ENCODE measurements at regions not wholly inside any gene's neighbourhood (a gene's known extent, or its start where the extent isn't known, plus 50 kb on each side); places are given as distances from the start of the nearest gene placed in this dataset.

DNA sequence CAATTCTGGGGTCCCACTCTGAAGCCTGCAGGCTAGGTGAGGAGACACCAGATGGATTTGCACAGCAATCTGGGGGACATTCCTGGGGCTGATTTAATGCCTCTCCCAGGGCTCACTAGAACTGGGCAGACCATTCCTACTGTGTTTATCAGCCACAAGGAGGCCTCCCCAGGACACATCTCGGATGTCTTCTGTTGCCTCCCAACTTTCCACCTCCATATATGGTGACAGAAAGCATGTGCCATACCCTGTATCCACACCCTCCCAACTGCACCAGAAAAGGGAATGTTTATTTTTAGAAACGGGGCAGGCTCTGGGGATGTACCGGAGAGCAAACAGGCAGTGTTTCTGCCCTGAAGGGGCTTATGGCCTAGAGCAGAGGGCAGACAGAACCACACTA is 181.8 kb downstream of the CSNK2A3 start:
- Histone ChIP-seq H3K27me3 (ENCODE audit: control insufficient read depth in 3 of 3, insufficient read depth in 3 of 3, low read length in 2 of 3) (no peaks in the 10 kb centered on the region), H3K9me3 (ENCODE audit: control insufficient read depth in 4 of 4, insufficient read depth in 3 of 4, low read length in 3 of 4) (no peaks in the 10 kb centered on the region), H3K27ac (ENCODE audit: low read depth in 1 of 2, low read length in 1 of 2) (no peak overlapping the region), H3K4me1 (ENCODE audit: control insufficient read depth in 5 of 5, insufficient read depth in 5 of 5, low read length in 5 of 5) (no peaks in the 10 kb centered on the region), H3K4me3 (no peak overlapping the region), H3K9ac (ENCODE audit: insufficient read depth in 1 of 2, low read length in 2 of 2) (no peak overlapping the region), H3K36me3 (ENCODE audit: control insufficient read depth in 4 of 4, insufficient read depth in 4 of 4, low read length in 4 of 4) (no peaks in the 10 kb centered on the region)
- DNase-seq (no peak), ATAC-seq (ENCODE audit: insufficient read depth, low FRiP score) (no peak)
- TF ChIP-seq, protein P1, sequence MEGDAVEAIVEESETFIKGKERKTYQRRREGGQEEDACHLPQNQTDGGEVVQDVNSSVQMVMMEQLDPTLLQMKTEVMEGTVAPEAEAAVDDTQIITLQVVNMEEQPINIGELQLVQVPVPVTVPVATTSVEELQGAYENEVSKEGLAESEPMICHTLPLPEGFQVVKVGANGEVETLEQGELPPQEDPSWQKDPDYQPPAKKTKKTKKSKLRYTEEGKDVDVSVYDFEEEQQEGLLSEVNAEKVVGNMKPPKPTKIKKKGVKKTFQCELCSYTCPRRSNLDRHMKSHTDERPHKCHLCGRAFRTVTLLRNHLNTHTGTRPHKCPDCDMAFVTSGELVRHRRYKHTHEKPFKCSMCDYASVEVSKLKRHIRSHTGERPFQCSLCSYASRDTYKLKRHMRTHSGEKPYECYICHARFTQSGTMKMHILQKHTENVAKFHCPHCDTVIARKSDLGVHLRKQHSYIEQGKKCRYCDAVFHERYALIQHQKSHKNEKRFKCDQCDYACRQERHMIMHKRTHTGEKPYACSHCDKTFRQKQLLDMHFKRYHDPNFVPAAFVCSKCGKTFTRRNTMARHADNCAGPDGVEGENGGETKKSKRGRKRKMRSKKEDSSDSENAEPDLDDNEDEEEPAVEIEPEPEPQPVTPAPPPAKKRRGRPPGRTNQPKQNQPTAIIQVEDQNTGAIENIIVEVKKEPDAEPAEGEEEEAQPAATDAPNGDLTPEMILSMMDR (IDR thresholded peaks at IDR 0.05; ENCODE audit: control extremely low read depth, extremely low read depth), result no peak
- WGBS, 2 donors, result 87 to 89% methylated on average over 3 of the region's 3 CpGs

DNA sequence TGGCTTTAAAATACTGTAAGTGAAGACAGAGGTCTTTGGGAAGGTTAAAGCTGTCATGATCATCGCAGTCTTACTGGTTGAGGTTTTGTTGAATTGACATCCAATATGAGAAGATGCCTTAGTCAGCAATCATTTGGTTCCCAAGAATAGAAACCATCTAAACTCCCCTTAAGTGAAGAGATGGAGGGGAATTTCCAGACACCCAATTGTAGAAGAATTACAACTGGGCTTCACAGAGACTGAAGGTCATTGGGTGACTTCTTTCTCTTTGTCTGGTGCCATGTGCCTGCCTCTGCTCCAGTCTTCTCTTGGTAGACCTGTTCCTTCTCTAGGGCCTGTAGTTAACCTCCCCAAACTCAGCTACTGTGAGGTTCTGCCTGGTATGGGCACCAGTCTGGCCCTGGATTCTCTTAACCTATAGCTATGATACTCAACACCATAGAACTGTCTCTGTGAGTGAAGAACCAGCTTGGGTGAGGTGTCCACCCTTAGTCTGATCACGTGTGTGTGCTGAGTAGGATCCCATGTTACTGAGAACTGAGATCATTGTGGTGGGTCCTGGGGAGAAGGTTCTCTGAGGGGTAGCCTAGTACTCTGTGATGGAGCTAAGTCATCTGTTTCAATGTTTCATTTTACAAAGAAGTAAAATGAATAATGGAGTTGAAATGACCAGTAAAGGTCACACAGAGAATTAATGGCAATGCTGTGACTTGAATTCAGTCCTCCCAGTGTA is 182.5 kb downstream of the CSNK2A3 start:
- no peaks in the 10 kb centered on the region for H3K36me3 ChIP-seq (ENCODE audit: control insufficient read depth in 4 of 4, insufficient read depth in 4 of 4, low read length in 4 of 4)
- H3K9me3 ChIP-seq (ENCODE audit: control insufficient read depth in 4 of 4, insufficient read depth in 3 of 4, low read length in 3 of 4), result no peaks in the 10 kb centered on the region
- TF ChIP-seq, protein P1 (IDR thresholded peaks at IDR 0.05; ENCODE audit: control extremely low read depth, extremely low read depth), result no peak
- H3K4me1 ChIP-seq (ENCODE audit: control insufficient read depth in 5 of 5, insufficient read depth in 5 of 5, low read length in 5 of 5), result no peaks in the 10 kb centered on the region
- H3K27ac ChIP-seq (ENCODE audit: low read depth in 1 of 2, low read length in 1 of 2), result no peak overlapping the region
- no peak for ATAC-seq (ENCODE audit: insufficient read depth, low FRiP score)
- WGBS, 2 donors, result 88 to 96% methylated on average over 2 of the region's 2 CpGs
- H3K9ac ChIP-seq (ENCODE audit: insufficient read depth in 1 of 2, low read length in 2 of 2), result no peak overlapping the region
- H3K4me3 ChIP-seq, result no peak overlapping the region
- H3K27me3 ChIP-seq (ENCODE audit: control insufficient read depth in 3 of 3, insufficient read depth in 3 of 3, low read length in 2 of 3), result no peaks in the 10 kb centered on the region
- no peak for DNase-seq

DNA sequence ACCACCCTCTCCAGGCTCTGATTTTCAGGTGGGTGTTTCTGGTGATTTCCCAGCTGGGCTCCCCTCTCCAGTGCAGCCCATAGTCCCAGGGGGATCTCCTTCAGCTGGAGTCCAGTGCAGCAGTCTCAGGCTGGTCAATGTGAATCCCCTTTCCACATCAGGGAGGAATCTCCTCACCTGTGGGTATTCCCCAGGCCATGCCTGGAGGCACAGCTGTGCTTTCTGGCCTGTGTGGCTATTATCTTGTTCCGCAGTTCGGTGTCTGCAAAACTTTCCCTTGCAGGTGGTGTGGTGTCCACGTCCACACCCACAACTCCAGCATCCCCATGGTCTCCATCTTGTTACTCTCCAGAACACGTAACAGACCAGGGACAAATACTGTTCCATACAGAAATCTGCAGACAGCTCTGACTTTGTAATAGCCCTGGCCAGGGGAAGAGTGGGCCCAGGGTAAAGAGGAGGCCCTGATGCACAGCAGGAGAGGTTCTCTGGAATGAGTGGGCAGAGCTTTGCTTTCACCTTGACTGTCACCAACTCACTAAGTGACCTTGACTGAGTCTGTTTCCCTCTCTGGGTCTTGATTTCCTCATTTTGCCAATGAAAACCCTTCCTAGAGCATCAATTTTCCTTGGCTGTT is 183.2 kb downstream of the CSNK2A3 start:
- no peaks in the 10 kb centered on the region for H3K4me1 ChIP-seq (ENCODE audit: control insufficient read depth in 5 of 5, insufficient read depth in 5 of 5, low read length in 5 of 5)
- no peak overlapping the region for H3K27ac ChIP-seq (ENCODE audit: low read depth in 1 of 2, low read length in 1 of 2)
- no peak overlapping the region for H3K4me3 ChIP-seq
- DNase-seq (no peak), ATAC-seq (ENCODE audit: insufficient read depth, low FRiP score) (no peak)
- H3K36me3 ChIP-seq (ENCODE audit: control insufficient read depth in 4 of 4, insufficient read depth in 4 of 4, low read length in 4 of 4), result no peaks in the 10 kb centered on the region
- no peaks in the 10 kb centered on the region for H3K9me3 ChIP-seq (ENCODE audit: control insufficient read depth in 4 of 4, insufficient read depth in 3 of 4, low read length in 3 of 4)
- 91 to 95% methylated on average over 4 of the region's 4 CpGs for WGBS, 2 donors
- H3K9ac ChIP-seq (ENCODE audit: insufficient read depth in 1 of 2, low read length in 2 of 2), result no peak overlapping the region
- TF ChIP-seq, protein P1 (IDR thresholded peaks at IDR 0.05; ENCODE audit: control extremely low read depth, extremely low read depth), result no peak
- H3K27me3 ChIP-seq (ENCODE audit: control insufficient read depth in 3 of 3, insufficient read depth in 3 of 3, low read length in 2 of 3), result no peaks in the 10 kb centered on the region

Data from lung (tissue), 11 donors.